CD4-positive, alpha-beta T cell treated with Interleukin-4 for 4 hours (primary cell): ENCODE measurements at regions not wholly inside any gene's neighbourhood (a gene's known extent, or its start where the extent isn't known, plus 50 kb on each side); places are given as distances from the start of the nearest gene placed in this dataset.

Experiments
- DNase-seq: peaks from one replicate; pipeline ENCODE4 v3.0.0-alpha.2; 2020

GRCh38 chr1:196001188-196001587, 607.1 kb downstream of the KCNT2 start:
- no peak for DNase-seq

- DNase-seq: no peak
Observed at GRCh38 chr1:195999022-195999421, 609.2 kb downstream of the KCNT2 start.

GRCh38 chr1:195981448-195982139, 626.6 kb downstream of the KCNT2 start:
- DNase-seq: no peak

DNA sequence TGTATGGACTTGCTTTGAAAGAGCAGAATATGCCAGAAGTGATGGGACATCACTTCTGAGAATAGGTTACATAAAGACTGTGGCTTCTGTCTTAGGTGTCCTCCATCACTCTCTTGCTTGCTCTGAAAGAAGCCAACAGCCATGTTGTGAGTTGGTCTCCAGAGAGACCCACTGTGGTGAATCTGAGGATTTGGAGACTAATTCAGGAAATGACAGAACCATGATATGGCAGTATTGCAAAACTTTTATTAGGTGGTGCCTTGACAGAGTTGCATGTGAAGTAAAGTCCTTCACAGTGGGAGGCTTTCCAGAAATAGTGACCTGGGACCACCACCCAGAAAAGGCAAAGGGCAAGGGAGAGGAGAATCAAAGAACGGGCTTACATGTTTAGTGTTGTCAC, 628.6 kb downstream of the KCNT2 start:
- no peak for DNase-seq

- no peak for DNase-seq
Observed at GRCh38 chr1:195973311-195973904, 634.8 kb downstream of the KCNT2 start.

DNA sequence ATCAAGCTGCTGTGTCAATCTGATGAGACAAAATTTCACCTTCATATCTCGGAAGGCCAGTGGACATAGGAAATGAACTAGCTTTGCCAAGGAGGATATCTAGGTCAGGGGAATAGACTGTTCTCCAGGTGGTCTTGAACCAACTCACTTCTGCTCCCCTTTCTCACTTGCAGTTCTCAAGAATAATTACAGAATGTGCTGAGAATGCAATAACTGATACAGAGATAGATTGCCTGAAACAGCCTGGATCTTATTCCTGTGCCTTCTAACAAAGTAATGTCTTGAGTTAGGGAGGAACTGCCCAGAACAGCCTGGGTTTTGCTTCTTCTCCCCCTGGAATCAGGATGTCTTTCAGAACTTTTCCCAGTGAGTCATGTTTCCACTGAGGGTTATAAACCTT, 636.7 kb downstream of the KCNT2 start:
- DNase-seq: no peak

GRCh38 chr1:195970209-195970608, 638.0 kb downstream of the KCNT2 start:
- DNase-seq: no peak

DNA sequence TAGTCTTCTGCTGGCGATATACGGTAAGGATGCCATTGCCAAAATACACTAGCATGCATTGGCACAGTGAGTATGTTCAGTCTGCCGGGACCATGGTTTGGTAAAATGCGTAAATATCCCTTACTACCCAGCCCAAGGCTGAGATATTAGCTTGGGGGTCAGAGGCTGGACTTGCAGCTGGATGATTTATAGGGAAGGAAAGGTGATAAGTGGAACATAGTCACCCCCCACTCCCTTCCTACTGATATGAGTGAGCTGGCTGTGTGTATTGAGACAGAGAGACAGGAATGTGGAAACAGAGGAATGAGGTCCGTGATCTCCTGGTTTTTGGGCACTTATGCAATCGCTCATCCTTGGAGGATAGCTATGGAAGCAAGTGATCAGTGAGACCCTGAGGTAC, 642.8 kb downstream of the KCNT2 start:
- DNase-seq: no peak

DNA sequence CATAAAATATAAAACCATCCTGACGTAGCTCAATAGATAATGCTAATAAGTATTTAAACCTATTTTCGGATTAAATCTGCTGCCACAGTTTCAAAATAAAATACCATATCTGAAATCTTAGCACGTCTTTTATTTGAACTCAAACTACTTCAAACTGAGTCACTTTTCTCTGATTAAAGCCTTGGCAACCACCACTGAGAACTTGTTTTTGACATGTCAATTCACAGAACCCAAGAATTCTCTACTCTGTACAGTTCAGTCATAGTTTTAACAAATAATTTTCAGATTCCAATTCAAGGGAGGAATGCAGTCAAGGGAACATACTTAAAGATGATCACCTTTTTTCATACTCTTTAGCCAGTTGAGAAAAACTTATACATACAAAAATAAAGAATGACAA, 643.2 kb downstream of the KCNT2 start:
- DNase-seq: no peak

DNA sequence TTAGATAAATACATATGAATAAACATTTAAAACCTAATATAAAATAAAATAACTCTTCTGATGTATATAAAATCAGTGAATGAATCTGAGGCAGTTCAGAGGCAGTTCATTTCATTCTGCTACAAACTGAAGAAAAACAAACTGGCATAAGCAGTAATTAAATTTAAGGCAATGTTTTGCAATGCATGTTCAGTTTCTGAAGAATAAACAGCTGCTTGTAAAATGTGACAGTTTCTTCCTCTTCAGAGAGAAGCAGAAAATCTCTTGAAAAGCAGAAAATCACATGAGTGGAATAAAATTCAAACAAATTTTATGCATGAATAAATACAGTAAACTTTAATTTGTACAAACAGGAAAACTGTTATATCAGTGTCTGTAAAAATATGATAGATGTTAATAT, 643.7 kb downstream of the KCNT2 start:
- no peak for DNase-seq

DNA sequence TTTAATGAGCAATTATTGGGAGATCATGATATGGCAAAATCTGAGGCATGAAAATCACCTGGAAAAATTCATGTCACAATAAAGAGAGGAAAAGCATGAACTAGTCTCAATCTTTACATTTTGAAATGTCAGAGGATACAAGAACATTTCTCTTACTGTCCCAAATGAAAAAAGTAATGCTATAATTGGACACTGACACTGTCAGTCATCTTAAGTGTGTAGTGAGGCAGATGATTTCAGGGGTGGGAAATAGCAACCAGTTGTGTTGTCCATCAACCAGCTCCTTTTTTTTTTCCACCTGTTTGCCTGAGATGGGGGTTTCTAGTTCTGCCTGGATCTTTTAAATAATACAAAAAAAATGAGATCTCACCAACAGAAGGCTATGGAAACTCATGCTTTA, 646.2 kb downstream of the KCNT2 start:
- DNase-seq: no peak

- DNase-seq: no peak
Observed at GRCh38 chr1:195960580-195960979, 647.7 kb downstream of the KCNT2 start.

GRCh38 chr1:195958131-195958530, 650.1 kb downstream of the KCNT2 start:
- DNase-seq: no peak

DNA sequence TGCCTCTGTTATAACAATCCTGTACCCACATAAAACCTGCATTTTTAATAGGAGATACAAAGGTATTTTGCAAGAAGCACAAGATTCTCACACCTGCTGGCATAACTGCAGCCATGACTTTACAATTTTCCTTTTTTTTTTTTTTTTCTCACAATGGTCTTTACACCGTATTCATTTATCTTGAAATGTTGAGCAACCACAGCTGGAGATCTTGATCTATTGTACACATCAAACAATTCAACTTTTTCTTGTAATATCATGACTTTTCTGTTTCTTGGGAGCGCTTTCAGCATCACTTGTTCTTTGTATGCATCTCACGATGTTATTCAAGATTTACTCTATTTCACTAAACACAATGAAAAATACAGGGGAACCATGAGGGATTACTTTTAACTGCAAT, 651.4 kb downstream of the KCNT2 start:
- DNase-seq: no peak

DNA sequence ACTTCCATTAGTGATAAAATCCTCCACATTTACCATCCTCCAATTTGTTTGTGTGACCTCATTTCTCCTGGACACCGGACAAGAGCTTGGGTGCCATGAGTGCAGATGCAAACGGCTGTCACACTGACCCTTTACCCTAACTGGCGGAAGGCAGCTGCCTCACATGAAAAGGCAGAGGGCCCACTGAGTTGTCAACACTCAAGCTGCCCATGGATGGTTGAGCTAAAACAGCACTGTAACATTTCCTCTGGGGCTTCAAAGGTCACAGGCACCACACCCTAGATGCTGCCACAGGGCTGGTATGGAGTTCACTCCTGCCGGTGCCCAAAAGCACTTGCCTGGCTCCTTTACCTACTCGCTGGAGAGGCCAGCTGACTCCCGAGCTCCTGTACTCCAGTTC, 653.4 kb downstream of the KCNT2 start:
- DNase-seq: no peak

GRCh38 chr1:195951313-195951712, 656.9 kb downstream of the KCNT2 start:
- no peak for DNase-seq

- DNase-seq: no peak
Observed at GRCh38 chr1:195948123-195948895, 659.9 kb downstream of the KCNT2 start.

DNA sequence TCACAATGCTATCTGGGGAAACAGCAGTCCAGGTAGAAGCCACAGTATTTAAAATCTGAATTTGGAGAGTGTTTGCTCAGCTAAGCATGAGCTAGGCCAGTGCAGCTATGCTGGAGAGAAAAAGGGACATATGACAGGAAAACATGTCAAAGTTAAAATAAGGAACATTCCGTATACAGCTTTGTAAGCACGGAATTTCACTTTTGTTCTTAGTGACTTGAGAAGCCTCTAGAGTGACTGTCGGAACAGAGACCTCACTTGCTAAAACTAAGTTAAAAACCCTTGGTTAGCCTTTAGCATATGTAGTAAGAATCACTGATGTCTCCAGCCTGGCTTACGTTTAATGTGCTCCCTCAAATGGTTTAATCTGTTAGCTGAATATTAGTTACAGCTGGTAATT, 661.7 kb downstream of the KCNT2 start:
- no peak for DNase-seq

GRCh38 chr1:195941795-195942194, 666.4 kb downstream of the KCNT2 start:
- DNase-seq: no peak

- no peak for DNase-seq
Observed at GRCh38 chr1:195941314-195941713, 666.9 kb downstream of the KCNT2 start.

DNA sequence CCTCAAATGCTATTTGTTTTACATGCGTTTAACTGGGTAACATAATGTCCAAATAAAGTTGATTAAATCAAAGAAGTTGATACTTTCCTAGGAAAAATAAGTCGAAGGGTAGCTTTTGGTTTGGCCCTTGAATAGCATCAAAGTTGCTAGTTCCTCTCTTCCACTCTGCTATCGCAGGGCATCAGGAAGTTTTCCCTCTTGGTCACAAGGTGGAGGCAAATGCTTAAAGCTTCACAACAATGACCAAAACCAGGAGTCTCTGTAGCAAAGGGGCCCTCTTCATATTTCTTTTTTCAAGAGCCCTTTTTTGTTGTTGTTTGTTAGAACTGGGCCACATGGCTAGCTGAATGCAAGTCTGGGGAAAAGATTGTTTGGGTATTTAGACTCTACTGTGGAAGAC, 668.4 kb downstream of the KCNT2 start:
- DNase-seq: no peak

- no peak for DNase-seq
Observed at GRCh38 chr1:195934817-195935553, 673.3 kb downstream of the KCNT2 start.

DNA sequence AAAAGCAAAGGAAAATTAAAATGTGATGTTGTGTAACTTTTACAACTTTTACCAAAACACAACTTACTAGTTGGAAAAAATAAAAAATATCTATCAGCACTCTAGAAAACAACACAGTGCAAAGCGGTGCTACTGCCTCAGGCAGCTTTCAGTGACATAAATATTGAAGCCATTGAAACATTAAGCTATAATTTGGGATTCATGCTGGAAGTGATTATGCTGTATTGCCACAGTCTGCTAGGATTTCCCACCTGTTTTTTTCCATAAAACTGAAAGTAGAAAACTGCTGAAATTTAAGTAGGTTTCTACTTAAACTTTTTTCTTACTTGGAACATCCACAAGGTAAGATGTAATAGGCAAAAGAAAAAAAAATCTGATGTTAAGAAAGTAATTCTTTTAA, 674.4 kb downstream of the KCNT2 start:
- no peak for DNase-seq

GRCh38 chr1:195915826-195916225, 692.4 kb downstream of the KCNT2 start:
- no peak for DNase-seq
